ENCODE measurements at regions not wholly inside any gene's neighbourhood (a gene's known extent, or its start where the extent isn't known, plus 50 kb on each side); places are given as distances from the start of the nearest gene placed in this dataset.

DNA sequence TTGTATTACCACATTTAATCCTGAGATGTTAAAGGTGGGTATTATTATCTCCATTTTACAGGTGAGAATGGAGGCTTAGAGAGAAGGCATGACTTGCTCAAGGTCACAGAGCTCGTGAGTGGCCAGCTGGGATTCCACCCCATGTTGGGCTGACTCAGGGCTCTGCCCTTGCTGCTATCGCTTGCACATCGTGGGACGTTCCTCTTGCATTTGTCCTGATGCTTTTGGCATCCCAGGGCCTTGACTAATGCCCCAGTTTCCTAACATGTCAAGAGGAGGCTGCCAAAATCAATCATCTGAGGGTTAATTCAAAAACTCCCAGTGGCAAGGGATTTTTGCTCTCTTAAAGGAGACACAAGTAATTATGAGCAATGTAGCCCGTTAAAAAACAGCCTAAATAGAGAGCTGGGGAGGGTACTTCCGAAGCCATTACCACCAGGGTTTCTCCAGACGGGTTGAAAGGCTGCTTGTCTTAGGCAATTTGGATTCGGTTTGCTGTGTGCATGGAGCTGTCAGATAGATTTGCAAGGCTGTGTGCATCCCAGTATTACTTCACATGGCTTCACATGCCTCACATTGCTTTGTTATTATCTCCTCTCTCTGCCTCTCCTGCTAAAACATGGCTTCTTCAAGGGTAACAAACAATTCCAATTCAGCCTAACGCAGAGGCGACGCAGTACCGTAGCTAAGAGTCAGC, 347.4 kb downstream of the DRD1 start:
- no peaks in the 10 kb centered on the region for H3K36me3 ChIP-seq
- TF ChIP-seq POLR2A (IDR thresholded peaks at IDR 0.05) (no peak), EP300 (IDR thresholded peaks at IDR 0.05) (no peak)
- TF ChIP-seq, protein P1, sequence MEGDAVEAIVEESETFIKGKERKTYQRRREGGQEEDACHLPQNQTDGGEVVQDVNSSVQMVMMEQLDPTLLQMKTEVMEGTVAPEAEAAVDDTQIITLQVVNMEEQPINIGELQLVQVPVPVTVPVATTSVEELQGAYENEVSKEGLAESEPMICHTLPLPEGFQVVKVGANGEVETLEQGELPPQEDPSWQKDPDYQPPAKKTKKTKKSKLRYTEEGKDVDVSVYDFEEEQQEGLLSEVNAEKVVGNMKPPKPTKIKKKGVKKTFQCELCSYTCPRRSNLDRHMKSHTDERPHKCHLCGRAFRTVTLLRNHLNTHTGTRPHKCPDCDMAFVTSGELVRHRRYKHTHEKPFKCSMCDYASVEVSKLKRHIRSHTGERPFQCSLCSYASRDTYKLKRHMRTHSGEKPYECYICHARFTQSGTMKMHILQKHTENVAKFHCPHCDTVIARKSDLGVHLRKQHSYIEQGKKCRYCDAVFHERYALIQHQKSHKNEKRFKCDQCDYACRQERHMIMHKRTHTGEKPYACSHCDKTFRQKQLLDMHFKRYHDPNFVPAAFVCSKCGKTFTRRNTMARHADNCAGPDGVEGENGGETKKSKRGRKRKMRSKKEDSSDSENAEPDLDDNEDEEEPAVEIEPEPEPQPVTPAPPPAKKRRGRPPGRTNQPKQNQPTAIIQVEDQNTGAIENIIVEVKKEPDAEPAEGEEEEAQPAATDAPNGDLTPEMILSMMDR (IDR thresholded peaks at IDR 0.05), result no peak
- no peaks in the 10 kb centered on the region for H3K9me3 ChIP-seq
- H3K27me3 ChIP-seq, result no peaks in the 10 kb centered on the region
- no peak overlapping the region for H3K4me3 ChIP-seq
- H3K4me1 ChIP-seq (ENCODE audit: insufficient read depth), result no peaks in the 10 kb centered on the region
- 24 to 35% (median 25%) methylated on average over 12 of the region's 12 CpGs for WGBS, 3 donors
- intact Hi-C loops (cut with DNase I), result loop anchor here in 1 of 4 donors (1.0 kb wide), 1 partner anchor 30 kb away; no protein-coding TSS in a partner anchor
- H3K27ac ChIP-seq, result no peak overlapping the region
- DNase-seq, result no peak

DNA sequence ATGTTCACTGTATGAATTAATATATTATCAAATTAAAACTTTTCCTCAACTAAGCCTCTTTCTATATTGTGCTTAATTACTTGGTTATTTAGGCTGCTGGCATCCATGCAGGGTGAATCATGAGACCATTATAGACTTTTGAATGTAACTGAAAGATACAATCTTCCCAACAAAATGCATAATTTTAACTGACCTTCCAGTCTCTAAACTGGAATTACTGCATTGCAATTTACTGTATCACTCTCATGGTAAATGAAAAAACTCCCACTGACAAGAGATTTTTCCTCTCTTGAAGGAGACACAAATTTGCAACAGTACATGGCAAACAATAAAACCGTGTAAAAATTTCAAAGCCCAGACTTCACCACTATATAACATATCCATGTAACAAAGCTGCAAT, 349.5 kb downstream of the DRD1 start:
- WGBS, 3 donors, result 52 to 69% (median 59%) methylated on average over 1 of the region's 1 CpG
- H3K4me3 ChIP-seq, result no peak overlapping the region
- no peaks in the 10 kb centered on the region for H3K4me1 ChIP-seq (ENCODE audit: insufficient read depth)
- H3K27me3 ChIP-seq, result no peaks in the 10 kb centered on the region
- intact Hi-C loops (cut with DNase I), result no loop called here
- TF ChIP-seq, protein P1 (IDR thresholded peaks at IDR 0.05), result no peak
- no peak for TF ChIP-seq POLR2A (IDR thresholded peaks at IDR 0.05)
- no peak for TF ChIP-seq EP300 (IDR thresholded peaks at IDR 0.05)
- no peaks in the 10 kb centered on the region for H3K36me3 ChIP-seq
- H3K27ac ChIP-seq, result no peak overlapping the region
- no peak for DNase-seq
- no peaks in the 10 kb centered on the region for H3K9me3 ChIP-seq

DNA sequence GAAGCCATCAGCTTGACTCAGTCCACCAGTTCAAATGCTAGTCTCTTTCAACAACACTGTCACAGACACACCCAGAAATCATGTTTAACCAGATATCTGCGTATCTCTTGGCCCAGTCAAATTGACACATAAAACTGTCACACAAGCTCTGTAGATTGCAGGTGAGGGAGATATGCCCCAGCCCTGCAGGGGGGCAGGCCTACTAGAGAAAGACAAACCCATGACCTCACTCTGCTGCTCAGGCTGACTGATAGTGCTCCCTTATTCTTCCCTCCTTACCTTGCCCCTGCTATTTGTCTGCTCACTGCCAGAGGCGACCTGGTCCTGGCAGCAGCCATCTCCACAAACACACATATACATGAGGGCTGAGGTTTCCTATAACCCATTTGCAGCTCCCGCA, 351.3 kb downstream of the DRD1 start:
- intact Hi-C loops (cut with DNase I), result no loop called here
- TF ChIP-seq EP300 (IDR thresholded peaks at IDR 0.05), result no peak
- no peak for TF ChIP-seq POLR2A (IDR thresholded peaks at IDR 0.05)
- TF ChIP-seq, protein P1 (IDR thresholded peaks at IDR 0.05), result no peak
- 65 to 80% (median 68%) methylated on average over 3 of the region's 3 CpGs for WGBS, 3 donors

DNA sequence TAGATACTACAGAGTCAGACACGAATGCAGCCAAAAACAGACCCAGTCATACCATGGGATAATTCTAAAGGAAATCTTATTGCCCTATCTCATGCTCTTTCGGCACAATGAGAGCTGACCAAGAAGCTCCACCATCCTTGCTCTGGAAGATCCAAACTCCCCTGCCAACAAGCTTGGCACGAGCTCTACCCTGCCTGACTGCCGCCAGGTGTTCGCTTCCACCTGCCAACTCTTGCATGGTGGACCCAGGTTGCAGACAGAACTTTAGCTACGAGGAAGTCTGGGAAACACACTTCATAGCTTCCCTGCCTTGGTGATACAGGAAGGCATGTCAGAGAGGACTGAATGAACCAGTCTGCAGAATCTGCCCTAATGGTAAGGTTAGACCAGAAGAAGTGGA, 355.0 kb downstream of the DRD1 start:
- Histone ChIP-seq H3K9me3 (no peaks in the 10 kb centered on the region), H3K4me1 (ENCODE audit: insufficient read depth) (no peaks in the 10 kb centered on the region), H3K27me3 (no peaks in the 10 kb centered on the region), H3K27ac (no peak overlapping the region), H3K4me3 (no peak overlapping the region), H3K36me3 (no peaks in the 10 kb centered on the region)
- DNase-seq, result no peak
- WGBS, 3 donors, result 77 to 81% (median 78%) methylated on average over 6 of the region's 6 CpGs
- intact Hi-C loops (cut with DNase I), result no loop called here
- TF ChIP-seq, protein P1 (IDR thresholded peaks at IDR 0.05), result no peak
- TF ChIP-seq POLR2A (IDR thresholded peaks at IDR 0.05) (no peak), EP300 (IDR thresholded peaks at IDR 0.05) (no peak)

More for the DNA sequence above, 351.3 kb downstream of the DRD1 start:
- DNase-seq, result no peak
- no peaks in the 10 kb centered on the region for H3K27me3 ChIP-seq
- H3K9me3 ChIP-seq, result no peaks in the 10 kb centered on the region
- H3K4me1 ChIP-seq (ENCODE audit: insufficient read depth), result no peaks in the 10 kb centered on the region
- H3K27ac ChIP-seq, result no peak overlapping the region
- no peak overlapping the region for H3K4me3 ChIP-seq
- no peaks in the 10 kb centered on the region for H3K36me3 ChIP-seq

Data from ovary (tissue), 7 donors.